MM.1S (cell line): ENCODE measurements at regions not wholly inside any gene's neighbourhood (a gene's known extent, or its start where the extent isn't known, plus 50 kb on each side); places are given as distances from the start of the nearest gene placed in this dataset.
A peak's percentile ranks its signal among the peaks of the same experiment; 100 is the strongest.
"Not testable (repeated sequence)": the region's sequence is repeated elsewhere in the genome, so short reads cannot be mapped to it uniquely, and the experiment has no call there.

Experiments used
- DNase-seq: peaks from one replicate; pipeline ENCODE4 v3.0.0-alpha.2; 2015
- H2AFZ ChIP-seq: fragments of 300-600 bp; sonication (generic); 2 replicates; pipeline ENCODE4 v1.6.0; 2016; ENCODE audit warnings: antibody characterized with exemption, low read length
- H3F3A ChIP-seq: fragments of 300-600 bp; sonication (generic); 2 replicates; pipeline ENCODE4 v1.6.1; 2016; ENCODE audit warnings: mild to moderate bottlenecking, antibody characterized with exemption, low read length, moderate library complexity, mixed read lengths; ENCODE audit not compliant: insufficient read depth
- H3K27ac ChIP-seq: fragments of 300-600 bp; sonication (generic); 2 replicates; pipeline ENCODE4 v1.5.1; 2016; ENCODE audit warnings: mild to moderate bottlenecking, low read length
- H3K27me3 ChIP-seq: fragments of 300-600 bp; sonication (generic); replicated peaks from 2 replicates; pipeline ENCODE4 v1.6.0; 2016; ENCODE audit warnings: low read length; ENCODE audit not compliant: insufficient read depth
- H3K36me3 ChIP-seq: fragments of 300-600 bp; sonication (generic); replicated peaks from 2 replicates; pipeline ENCODE4 v1.6.1; 2016; ENCODE audit warnings: mild to moderate bottlenecking, low read length, mixed read lengths; ENCODE audit not compliant: insufficient read depth
- H3K4me1 ChIP-seq: fragments of 300-600 bp; sonication (generic); 2 replicates; pipeline ENCODE4 v1.6.1; 2016; ENCODE audit warnings: low read length, mixed read lengths
- H3K4me2 ChIP-seq: fragments of 300-600 bp; sonication (generic); 2 replicates; pipeline ENCODE4 v1.6.0; 2016; ENCODE audit warnings: low read depth, low read length
- H3K4me3 ChIP-seq: fragments of 300-600 bp; sonication (generic); 2 replicates; pipeline ENCODE4 v1.5.1; 2016; ENCODE audit warnings: low read length, mixed read lengths
- H3K79me2 ChIP-seq: fragments of 300-600 bp; sonication (generic); 2 replicates; pipeline ENCODE4 v1.6.1; 2016; ENCODE audit warnings: mixed run types, low read length, mixed read lengths
- H3K9ac ChIP-seq: fragments of 300-600 bp; sonication (generic); 2 replicates; pipeline ENCODE4 v1.6.1; 2016; ENCODE audit warnings: low read length, mixed read lengths
- H3K9me2 ChIP-seq: fragments of 300-600 bp; sonication (generic); replicated peaks from 2 replicates; pipeline ENCODE4 v1.6.1; 2016; ENCODE audit warnings: mild to moderate bottlenecking, low read length, mixed read lengths; ENCODE audit not compliant: insufficient read depth
- H3K9me3 ChIP-seq: fragments of 300-600 bp; sonication (generic); replicated peaks from 2 replicates; pipeline ENCODE4 v1.6.1; 2016; ENCODE audit warnings: mild to moderate bottlenecking, low read length, mixed read lengths; ENCODE audit not compliant: insufficient read depth
- H4K20me1 ChIP-seq: fragments of 300-600 bp; sonication (generic); 2 replicates; pipeline ENCODE4 v1.6.1; 2016; ENCODE audit warnings: mild to moderate bottlenecking, low read length, moderate library complexity, mixed read lengths; ENCODE audit not compliant: insufficient read depth

- not testable (repeated sequence) for H3K9ac ChIP-seq, H3K27ac ChIP-seq, DNase-seq, H3F3A ChIP-seq, H3K4me2 ChIP-seq, H3K9me3 ChIP-seq, H2AFZ ChIP-seq, H3K79me2 ChIP-seq, H3K9me2 ChIP-seq, H3K36me3 ChIP-seq, H3K27me3 ChIP-seq, H4K20me1 ChIP-seq, H3K4me1 ChIP-seq, H3K4me3 ChIP-seq
Observed at GRCh38 chr1:148404786-148405568, 78.1 kb downstream of the PPIAL4G start.

- H3K4me1 ChIP-seq, H3K27me3 ChIP-seq, H3K9me3 ChIP-seq, H3F3A ChIP-seq, H3K4me2 ChIP-seq, DNase-seq, H3K79me2 ChIP-seq, H4K20me1 ChIP-seq, H3K27ac ChIP-seq, H3K4me3 ChIP-seq, H3K36me3 ChIP-seq, H3K9ac ChIP-seq, H3K9me2 ChIP-seq, H2AFZ ChIP-seq: not testable (repeated sequence)
Observed at GRCh38 chr1:148403925-148404324, 79.2 kb downstream of the PPIAL4G start.

- DNase-seq, H3K9ac ChIP-seq, H3K27me3 ChIP-seq, H3K79me2 ChIP-seq, H4K20me1 ChIP-seq, H3K9me2 ChIP-seq, H3K4me1 ChIP-seq, H2AFZ ChIP-seq, H3K27ac ChIP-seq, H3K9me3 ChIP-seq, H3F3A ChIP-seq, H3K36me3 ChIP-seq: not testable (repeated sequence)
- Histone ChIP-seq H3K4me2 (peak overlapping the region; percentile 78; the same call in 1 of the 2 replicates), H3K4me3 (peak overlapping the region; percentile 62; the same call in 1 of the 2 replicates)
Observed at GRCh38 chr1:148403085-148403456, 80.0 kb downstream of the PPIAL4G start.

- H3K9me2 ChIP-seq, H3K27me3 ChIP-seq, H3K4me1 ChIP-seq, H4K20me1 ChIP-seq, H3K9me3 ChIP-seq, H3F3A ChIP-seq, H3K27ac ChIP-seq, H3K36me3 ChIP-seq, H3K79me2 ChIP-seq: not testable (repeated sequence)
- peak; percentile 13 for DNase-seq
- Histone ChIP-seq H3K4me3 (peak overlapping the region; percentile 62), H2AFZ (peak overlapping the region; percentile 67), H3K4me2 (peak overlapping the region; percentile 78; the same call in 1 of the 2 replicates), H3K9ac (peak overlapping the region; percentile 51)
Observed at GRCh38 chr1:148402152-148403084, 80.7 kb downstream of the PPIAL4G start.

- not testable (repeated sequence) for H2AFZ ChIP-seq, H3K36me3 ChIP-seq, H3F3A ChIP-seq, H3K4me1 ChIP-seq, H4K20me1 ChIP-seq, H3K4me3 ChIP-seq, H3K9ac ChIP-seq, H3K27me3 ChIP-seq, DNase-seq, H3K27ac ChIP-seq, H3K9me3 ChIP-seq, H3K79me2 ChIP-seq, H3K4me2 ChIP-seq, H3K9me2 ChIP-seq
Observed at GRCh38 chr1:148397516-148397915, 85.6 kb downstream of the PPIAL4G start.

GRCh38 chr1:148392505-148392904 is 90.6 kb downstream of the PPIAL4G start:
- not testable (repeated sequence) for H3K79me2 ChIP-seq, H3K4me3 ChIP-seq, H3K9me2 ChIP-seq, H3K4me1 ChIP-seq, H2AFZ ChIP-seq, H3K27me3 ChIP-seq, H3K27ac ChIP-seq, H3K4me2 ChIP-seq, H3K9ac ChIP-seq, H3F3A ChIP-seq, H3K36me3 ChIP-seq, H3K9me3 ChIP-seq, H4K20me1 ChIP-seq
- DNase-seq = peak; percentile 15

GRCh38 chr1:148391323-148391722 is 91.8 kb downstream of the PPIAL4G start:
- not testable (repeated sequence) for H3K4me1 ChIP-seq, H3K4me2 ChIP-seq, H3K79me2 ChIP-seq, H3K4me3 ChIP-seq, H3F3A ChIP-seq, H3K27ac ChIP-seq, H3K36me3 ChIP-seq, H3K9me3 ChIP-seq, DNase-seq, H3K27me3 ChIP-seq, H4K20me1 ChIP-seq, H3K9me2 ChIP-seq, H2AFZ ChIP-seq, H3K9ac ChIP-seq
